Duodenal mucosa (tissue), 2 donors: ENCODE measurements at regions not wholly inside any gene's neighbourhood (a gene's known extent, or its start where the extent isn't known, plus 50 kb on each side); places are given as distances from the start of the nearest gene placed in this dataset.
"Not testable (repeated sequence)": the region's sequence is repeated elsewhere in the genome, so short reads cannot be mapped to it uniquely, and the experiment has no call there.

Experiments used
- H3K27ac ChIP-seq: one replicate; pipeline ENCODE4 v1.7.0; 2013; ENCODE audit warnings: low read depth, low read length
- H3K27me3 ChIP-seq, 2 donors: one replicate each; pipeline ENCODE4 v1.7.0; 2013; ENCODE audit warnings: low read length in 2 of 2, control low read depth in 1 of 2; ENCODE audit not compliant: insufficient read depth in 2 of 2, control insufficient read depth in 1 of 2
- H3K36me3 ChIP-seq, 2 donors: one replicate each; pipeline ENCODE4 v1.7.0; 2013; ENCODE audit warnings: low read length in 2 of 2, control low read depth in 1 of 2; ENCODE audit not compliant: insufficient read depth in 2 of 2, control insufficient read depth in 1 of 2
- H3K4me1 ChIP-seq, 2 donors: one replicate each; pipeline ENCODE4 v1.7.0; 2013; ENCODE audit warnings: low read length in 2 of 2, control low read depth in 1 of 2; ENCODE audit not compliant: insufficient read depth in 2 of 2, control insufficient read depth in 1 of 2
- H3K4me3 ChIP-seq, 2 donors: one replicate each; pipeline ENCODE4 v1.7.0; 2013; ENCODE audit warnings: low read length in 2 of 2, low read depth in 1 of 2
- H3K9ac ChIP-seq, 2 donors: one replicate each; pipeline ENCODE4 v1.7.0; 2013; ENCODE audit warnings: low read length in 2 of 2, low read depth in 1 of 2
- H3K9me3 ChIP-seq, 2 donors: one replicate each; pipeline ENCODE4 v1.7.0; 2013; ENCODE audit warnings: low read length in 2 of 2, control low read depth in 1 of 2; ENCODE audit not compliant: control insufficient read depth in 1 of 2

DNA sequence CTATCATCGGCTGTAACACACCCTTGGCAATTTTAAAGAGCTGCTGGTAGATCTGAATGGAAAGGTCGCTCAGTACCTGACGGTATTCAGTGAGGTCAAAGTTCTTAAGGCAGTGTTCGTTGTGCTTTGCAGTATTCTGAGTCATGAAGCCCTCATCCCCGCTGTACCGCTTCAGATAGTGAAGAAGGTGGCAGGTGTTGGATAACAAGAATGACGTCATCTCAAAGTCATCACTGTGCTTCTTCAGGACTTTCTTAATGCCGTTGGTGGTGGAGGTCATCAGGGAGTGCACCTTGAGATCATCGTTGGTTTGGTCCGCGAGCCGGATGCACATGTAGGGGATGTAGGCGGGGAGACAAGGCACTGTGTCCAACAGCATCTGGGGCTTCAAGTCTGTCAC is 1522.8 kb downstream of the FOXD4L5 start:
- not testable (repeated sequence) for H3K36me3 ChIP-seq, H3K27ac ChIP-seq, H3K4me3 ChIP-seq, H3K9ac ChIP-seq, H3K4me1 ChIP-seq, H3K9me3 ChIP-seq, H3K27me3 ChIP-seq

DNA sequence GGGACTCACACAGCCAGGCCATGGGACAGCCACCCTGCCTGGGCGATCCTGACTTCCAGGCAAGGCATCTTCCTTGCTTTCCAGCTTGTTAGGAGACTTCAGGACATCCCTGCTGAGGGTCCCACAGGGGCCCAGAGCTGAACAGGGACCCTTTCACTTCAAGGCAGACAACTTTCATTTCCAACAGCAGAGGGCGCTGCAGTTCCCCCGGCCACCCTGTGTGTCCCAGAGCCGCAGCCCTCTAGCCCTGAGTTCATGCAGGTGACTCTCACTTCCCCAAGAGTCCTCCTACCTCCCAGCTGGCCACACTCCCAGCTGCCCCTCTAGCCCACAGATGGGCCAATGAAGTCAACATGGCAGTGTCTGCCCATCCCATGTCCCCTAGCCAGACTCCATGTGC is 1556.0 kb downstream of the FOXD4L5 start:
- H3K4me1 ChIP-seq, H3K27me3 ChIP-seq, H3K9ac ChIP-seq, H3K36me3 ChIP-seq, H3K4me3 ChIP-seq, H3K9me3 ChIP-seq, H3K27ac ChIP-seq: not testable (repeated sequence)

- no peak overlapping the region for H3K4me3 ChIP-seq
- H3K9ac ChIP-seq: no peak overlapping the region
- no peak overlapping the region for H3K27ac ChIP-seq
- no peaks in the 10 kb centered on the region for H3K27me3 ChIP-seq
- H3K36me3 ChIP-seq: no peaks in the 10 kb centered on the region
- H3K9me3 ChIP-seq: peaks cover 0 to 7% of the 10 kb centered on the region in 2 donors
- H3K4me1 ChIP-seq: no peaks in the 10 kb centered on the region
These were observed 1556.7 kb downstream of the FOXD4L5 start for GRCh38 chr9:63728287-63728686.

GRCh38 chr9:63708285-63708684 is 1576.7 kb downstream of the FOXD4L5 start:
- not testable (repeated sequence) for H3K4me3 ChIP-seq, H3K27me3 ChIP-seq, H3K27ac ChIP-seq, H3K4me1 ChIP-seq, H3K36me3 ChIP-seq, H3K9me3 ChIP-seq, H3K9ac ChIP-seq

- H3K9me3 ChIP-seq, H3K4me3 ChIP-seq, H3K27ac ChIP-seq, H3K36me3 ChIP-seq, H3K27me3 ChIP-seq, H3K9ac ChIP-seq, H3K4me1 ChIP-seq: not testable (repeated sequence)
These were observed 1580.6 kb downstream of the FOXD4L5 start for GRCh38 chr9:63704456-63704855.

- H3K4me1 ChIP-seq, H3K27ac ChIP-seq, H3K9me3 ChIP-seq, H3K9ac ChIP-seq, H3K27me3 ChIP-seq, H3K36me3 ChIP-seq, H3K4me3 ChIP-seq: not testable (repeated sequence)
These were observed 1581.3 kb downstream of the FOXD4L5 start for GRCh38 chr9:63703670-63704069.

DNA sequence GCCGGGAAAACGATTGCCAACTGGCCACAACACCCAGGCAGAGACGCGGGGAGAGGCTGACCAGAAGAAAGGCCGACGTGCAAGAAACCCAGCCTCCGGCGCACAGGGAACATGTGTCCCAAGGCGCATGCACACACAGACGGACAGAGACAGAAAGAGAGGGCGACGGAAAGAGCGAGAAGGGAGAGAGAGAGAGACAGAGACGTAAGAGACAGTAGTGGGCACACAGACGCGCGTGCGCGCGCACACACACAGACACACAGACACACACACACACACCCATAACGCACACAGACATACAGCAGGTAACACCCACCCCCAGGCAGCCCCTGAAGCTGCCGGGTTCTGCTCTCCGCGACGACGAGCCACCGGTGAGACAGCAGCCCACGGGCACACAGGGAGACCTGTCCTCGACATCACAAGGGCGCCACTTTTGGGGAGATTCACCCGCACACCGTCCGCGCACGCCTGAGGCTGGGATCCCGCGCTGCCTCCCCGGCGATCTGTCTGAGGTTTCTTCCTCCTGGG is 1581.8 kb downstream of the FOXD4L5 start:
- not testable (repeated sequence) for H3K9me3 ChIP-seq, H3K4me1 ChIP-seq, H3K27ac ChIP-seq, H3K4me3 ChIP-seq, H3K27me3 ChIP-seq, H3K9ac ChIP-seq, H3K36me3 ChIP-seq
